DND-41 (cell line): ENCODE measurements at regions not wholly inside any gene's neighbourhood (a gene's known extent, or its start where the extent isn't known, plus 50 kb on each side); places are given as distances from the start of the nearest gene placed in this dataset.

Experiments
- CTCF ChIP-seq: IDR thresholded peaks from 2 replicates; pipeline ENCODE4 v1.5.1; 2012; ENCODE audit warnings: borderline replicate concordance, low read length, moderate library complexity, mild to moderate bottlenecking; ENCODE audit not compliant: poor library complexity, severe bottlenecking; ENCODE audit errors: extremely low read depth
- EZH2 ChIP-seq: IDR thresholded peaks from 3 replicates; pipeline ENCODE4 v1.6.1; 2012; ENCODE audit warnings: borderline replicate concordance, low read depth, mild to moderate bottlenecking, moderate library complexity, low read length, inconsistent platforms; ENCODE audit not compliant: severe bottlenecking

DNA sequence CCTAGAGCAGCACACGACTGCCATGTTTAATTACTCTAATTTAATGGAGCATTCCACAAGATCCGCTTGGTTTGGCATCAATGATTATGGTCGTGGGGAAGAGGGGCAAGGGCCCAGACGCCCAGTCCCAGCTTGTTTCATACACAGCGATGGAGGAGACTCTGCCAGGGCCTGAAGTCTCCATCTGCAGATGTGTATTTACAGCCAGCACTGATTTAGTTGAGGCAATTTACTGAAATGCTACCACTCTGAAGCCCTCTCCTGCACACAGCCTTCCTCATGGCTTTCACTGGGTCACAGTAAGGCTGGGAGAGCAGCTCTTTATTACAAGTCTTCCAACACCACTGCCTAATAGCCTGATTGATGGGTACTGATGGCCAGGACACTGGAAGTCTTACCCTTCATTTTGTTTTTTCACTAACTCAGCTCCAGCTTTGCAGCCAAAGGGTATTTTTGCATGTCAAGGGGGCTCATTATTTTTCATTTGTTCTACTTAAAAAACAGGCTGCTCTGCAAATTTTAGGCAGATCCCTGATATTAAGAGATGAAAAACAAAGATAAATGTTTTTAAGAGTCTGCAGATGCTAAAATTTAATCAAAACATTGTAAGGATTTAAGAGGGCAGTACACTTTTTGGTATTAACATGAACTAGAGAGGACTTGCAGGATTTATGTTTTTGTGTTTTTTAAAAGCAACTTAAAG is 236.3 kb downstream of the SIPA1L2 start:
- no peak for TF ChIP-seq CTCF
- TF ChIP-seq EZH2: no peak
